ENCODE measurements at regions not wholly inside any gene's neighbourhood (a gene's known extent, or its start where the extent isn't known, plus 50 kb on each side); places are given as distances from the start of the nearest gene placed in this dataset.
"Not testable (repeated sequence)": the region's sequence is repeated elsewhere in the genome, so short reads cannot be mapped to it uniquely, and the experiment has no call there.

DNA sequence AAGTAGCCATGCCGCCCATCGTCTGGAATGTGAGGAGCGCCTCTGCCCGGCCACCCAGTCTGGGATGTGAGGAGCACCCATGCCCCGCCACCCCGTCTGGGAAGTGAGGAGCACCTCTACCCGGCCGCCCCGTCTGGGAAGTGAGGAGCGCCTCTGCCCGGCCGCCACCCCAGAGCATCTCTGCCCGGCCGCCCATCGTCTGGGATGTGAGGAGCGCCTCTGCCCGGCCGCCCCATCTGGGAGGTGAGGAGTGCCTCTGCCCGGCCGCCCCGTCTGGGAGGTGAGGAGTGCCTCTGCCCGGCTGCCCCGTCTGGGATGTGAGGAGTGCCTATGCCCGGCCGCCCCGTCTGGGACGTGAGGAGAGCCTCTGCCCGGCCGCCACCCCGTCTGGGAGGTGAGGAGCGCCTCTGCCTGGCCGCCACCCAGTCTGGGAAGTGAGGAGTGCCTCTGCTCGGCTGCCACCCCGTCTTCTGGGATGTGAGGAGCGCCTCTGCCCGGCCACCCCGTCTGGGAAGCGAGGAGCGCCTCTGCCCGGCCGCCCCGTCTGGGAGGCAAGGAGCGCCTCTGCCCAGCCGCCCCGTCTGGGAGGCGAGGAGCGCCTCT lies 126.7 kb upstream of the MED14 start:
- not testable (repeated sequence) for TF ChIP-seq EZH2 (IDR thresholded peaks at IDR 0.05; ENCODE audit: insufficient read depth, low read length); CTCF (IDR thresholded peaks at IDR 0.05; ENCODE audit: insufficient read depth, low read depth, low read length)
